ENCODE measurements at regions not wholly inside any gene's neighbourhood (a gene's known extent, or its start where the extent isn't known, plus 50 kb on each side); places are given as distances from the start of the nearest gene placed in this dataset.
A peak's percentile ranks its signal among the peaks of the same experiment; 100 is the strongest.

- H3K4me3 ChIP-seq (replicated peaks; ENCODE audit: low read depth, low read length): no peak overlapping the region
- no peak for DNase-seq (ENCODE audit: low read depth)
- no peak for TF ChIP-seq CTCF (IDR thresholded peaks at IDR 0.05; ENCODE audit: low read length, missing control alignments)
Measured at GRCh38 chr7:17396692-17397091, 98.2 kb downstream of the AHR start.

GRCh38 chr7:17401791-17402627, 103.6 kb downstream of the AHR start:
- DNase-seq (ENCODE audit: low read depth): no peak
- no peak overlapping the region for H3K4me3 ChIP-seq (replicated peaks; ENCODE audit: low read depth, low read length)

GRCh38 chr7:17402628-17403278, 104.3 kb downstream of the AHR start:
- no peak overlapping the region for H3K4me3 ChIP-seq (replicated peaks; ENCODE audit: low read depth, low read length)

More at GRCh38 chr7:17401791-17402627, 103.6 kb downstream of the AHR start:
- no peak for TF ChIP-seq CTCF (IDR thresholded peaks at IDR 0.05; ENCODE audit: low read length, missing control alignments)

GRCh38 chr7:17404006-17404405, 105.6 kb downstream of the AHR start:
- no peak for TF ChIP-seq CTCF (IDR thresholded peaks at IDR 0.05; ENCODE audit: low read length, missing control alignments)
- no peak overlapping the region for H3K4me3 ChIP-seq (replicated peaks; ENCODE audit: low read depth, low read length)
- no peak for DNase-seq (ENCODE audit: low read depth)

More at GRCh38 chr7:17402628-17403278, 104.3 kb downstream of the AHR start:
- no peak for TF ChIP-seq CTCF (IDR thresholded peaks at IDR 0.05; ENCODE audit: low read length, missing control alignments)
- no peak for DNase-seq (ENCODE audit: low read depth)

GRCh38 chr7:17405786-17406185, 107.3 kb downstream of the AHR start:
- DNase-seq (ENCODE audit: low read depth): peak; percentile 96
- no peak overlapping the region for H3K4me3 ChIP-seq (replicated peaks; ENCODE audit: low read depth, low read length)
- no peak for TF ChIP-seq CTCF (IDR thresholded peaks at IDR 0.05; ENCODE audit: low read length, missing control alignments)

- TF ChIP-seq CTCF (IDR thresholded peaks at IDR 0.05; ENCODE audit: low read length, missing control alignments): no peak
- DNase-seq (ENCODE audit: low read depth): peak; percentile 31
Measured at GRCh38 chr7:17406738-17407137, 108.3 kb downstream of the AHR start.

More at GRCh38 chr7:17406738-17407137, 108.3 kb downstream of the AHR start:
- H3K4me3 ChIP-seq (replicated peaks; ENCODE audit: low read depth, low read length): no peak overlapping the region
